IPS-20b (cell line): ENCODE measurements at regions not wholly inside any gene's neighbourhood (a gene's known extent, or its start where the extent isn't known, plus 50 kb on each side); places are given as distances from the start of the nearest gene placed in this dataset.

ENCODE experiments used
- H3K27ac ChIP-seq: one replicate; pipeline ENCODE4 v1.5.1; 2013; ENCODE audit warnings: low read length
- H3K27me3 ChIP-seq: 2 replicates; pipeline ENCODE4 v1.6.1; 2013; ENCODE audit warnings: mild to moderate bottlenecking, low read length, inconsistent platforms; ENCODE audit not compliant: insufficient read depth
- H3K36me3 ChIP-seq: 2 replicates; pipeline ENCODE4 v1.6.1; 2013; ENCODE audit warnings: low read depth, mild to moderate bottlenecking, inconsistent platforms, low read length, moderate library complexity; ENCODE audit not compliant: insufficient read depth
- H3K4me1 ChIP-seq: 2 replicates; pipeline ENCODE4 v1.6.1; 2013; ENCODE audit warnings: mild to moderate bottlenecking, control low read depth, inconsistent platforms, low read length, moderate library complexity; ENCODE audit not compliant: insufficient read depth
- H3K4me3 ChIP-seq: 2 replicates; pipeline ENCODE4 v1.5.1; 2013; ENCODE audit warnings: mild to moderate bottlenecking, low read length, inconsistent platforms
- H3K9ac ChIP-seq: 2 replicates; pipeline ENCODE4 v1.6.1; 2013; ENCODE audit warnings: low read depth, mild to moderate bottlenecking, inconsistent platforms, low read length, moderate library complexity
- H3K9me3 ChIP-seq: 2 replicates; pipeline ENCODE4 v1.6.1; 2013; ENCODE audit warnings: mild to moderate bottlenecking, low read depth, low read length, inconsistent platforms; ENCODE audit not compliant: insufficient read depth

- no peaks in the 10 kb centered on the region for H3K36me3 ChIP-seq
- H3K27ac ChIP-seq: no peak overlapping the region
- no peak overlapping the region for H3K4me3 ChIP-seq
- H3K9ac ChIP-seq: no peak overlapping the region
- 0 out of 2 replicates have a peak, but pooled peaks cover 3% of the 10 kb centered on the region for H3K4me1 ChIP-seq
- no peaks in the 10 kb centered on the region for H3K27me3 ChIP-seq
- H3K9me3 ChIP-seq: no peaks in the 10 kb centered on the region
Measured at GRCh38 chr12:13716119-13716518, 265.3 kb downstream of the GRIN2B start.

GRCh38 chr12:13713556-13714410, 267.6 kb downstream of the GRIN2B start:
- H3K4me3 ChIP-seq: no peak overlapping the region
- no peaks in the 10 kb centered on the region for H3K9me3 ChIP-seq
- H3K27me3 ChIP-seq: no peaks in the 10 kb centered on the region
- H3K4me1 ChIP-seq: 0 out of 2 replicates have a peak, but pooled peaks cover 3% of the 10 kb centered on the region
- no peak overlapping the region for H3K27ac ChIP-seq
- H3K9ac ChIP-seq: no peak overlapping the region
- H3K36me3 ChIP-seq: no peaks in the 10 kb centered on the region

GRCh38 chr12:13707829-13708228, 273.6 kb downstream of the GRIN2B start:
- Histone ChIP-seq H3K4me1 (no peaks in the 10 kb centered on the region), H3K9ac (no peak overlapping the region), H3K4me3 (no peak overlapping the region), H3K27me3 (no peaks in the 10 kb centered on the region; the same call in 1 of the 2 replicates), H3K36me3 (no peaks in the 10 kb centered on the region), H3K27ac (no peak overlapping the region), H3K9me3 (no peaks in the 10 kb centered on the region)

GRCh38 chr12:13702381-13702780, 279.0 kb downstream of the GRIN2B start:
- Histone ChIP-seq H3K9me3 (no peaks in the 10 kb centered on the region), H3K27ac (no peak overlapping the region), H3K4me3 (no peak overlapping the region), H3K4me1 (no peaks in the 10 kb centered on the region), H3K9ac (no peak overlapping the region), H3K27me3 (no peaks in the 10 kb centered on the region; the same call in 1 of the 2 replicates), H3K36me3 (no peaks in the 10 kb centered on the region)

GRCh38 chr12:13701502-13701901, 279.9 kb downstream of the GRIN2B start:
- Histone ChIP-seq H3K36me3 (no peaks in the 10 kb centered on the region), H3K27ac (no peak overlapping the region), H3K4me3 (no peak overlapping the region), H3K27me3 (no peaks in the 10 kb centered on the region; the same call in 1 of the 2 replicates), H3K9ac (no peak overlapping the region), H3K9me3 (no peaks in the 10 kb centered on the region), H3K4me1 (no peaks in the 10 kb centered on the region)

GRCh38 chr12:13697973-13698372, 283.4 kb downstream of the GRIN2B start:
- Histone ChIP-seq H3K27me3 (no peaks in the 10 kb centered on the region), H3K27ac (no peak overlapping the region), H3K4me1 (no peaks in the 10 kb centered on the region), H3K4me3 (no peak overlapping the region), H3K9me3 (no peaks in the 10 kb centered on the region), H3K9ac (no peak overlapping the region), H3K36me3 (no peaks in the 10 kb centered on the region)

GRCh38 chr12:13695781-13696180, 285.6 kb downstream of the GRIN2B start:
- no peak overlapping the region for H3K4me3 ChIP-seq
- no peak overlapping the region for H3K27ac ChIP-seq
- no peaks in the 10 kb centered on the region for H3K36me3 ChIP-seq
- H3K4me1 ChIP-seq: no peaks in the 10 kb centered on the region
- H3K9ac ChIP-seq: no peak overlapping the region
- H3K27me3 ChIP-seq: no peaks in the 10 kb centered on the region
- H3K9me3 ChIP-seq: no peaks in the 10 kb centered on the region

- Histone ChIP-seq H3K27ac (no peak overlapping the region), H3K4me3 (no peak overlapping the region), H3K27me3 (no peaks in the 10 kb centered on the region), H3K4me1 (no peaks in the 10 kb centered on the region), H3K36me3 (no peaks in the 10 kb centered on the region), H3K9ac (no peak overlapping the region), H3K9me3 (no peaks in the 10 kb centered on the region)
Measured at GRCh38 chr12:13692332-13692731, 289.1 kb downstream of the GRIN2B start.

GRCh38 chr12:13691598-13691997, 289.8 kb downstream of the GRIN2B start:
- Histone ChIP-seq H3K27me3 (no peaks in the 10 kb centered on the region), H3K4me1 (no peaks in the 10 kb centered on the region), H3K4me3 (no peak overlapping the region), H3K36me3 (no peaks in the 10 kb centered on the region), H3K27ac (no peak overlapping the region), H3K9ac (no peak overlapping the region), H3K9me3 (no peaks in the 10 kb centered on the region)

- Histone ChIP-seq H3K4me3 (no peak overlapping the region), H3K36me3 (no peaks in the 10 kb centered on the region), H3K9ac (no peak overlapping the region), H3K27me3 (no peaks in the 10 kb centered on the region), H3K27ac (no peak overlapping the region), H3K9me3 (no peaks in the 10 kb centered on the region), H3K4me1 (no peaks in the 10 kb centered on the region)
Measured at GRCh38 chr12:13687633-13688032, 293.8 kb downstream of the GRIN2B start.

GRCh38 chr12:13686260-13686659, 295.1 kb downstream of the GRIN2B start:
- H3K27ac ChIP-seq: no peak overlapping the region
- H3K27me3 ChIP-seq: no peaks in the 10 kb centered on the region
- no peak overlapping the region for H3K4me3 ChIP-seq
- H3K4me1 ChIP-seq: no peaks in the 10 kb centered on the region
- no peaks in the 10 kb centered on the region for H3K36me3 ChIP-seq
- H3K9me3 ChIP-seq: no peaks in the 10 kb centered on the region
- no peak overlapping the region for H3K9ac ChIP-seq

- H3K36me3 ChIP-seq: no peaks in the 10 kb centered on the region
- H3K9ac ChIP-seq: no peak overlapping the region
- no peak overlapping the region for H3K27ac ChIP-seq
- no peaks in the 10 kb centered on the region for H3K27me3 ChIP-seq
- no peaks in the 10 kb centered on the region for H3K4me1 ChIP-seq
- H3K4me3 ChIP-seq: no peak overlapping the region
- no peaks in the 10 kb centered on the region for H3K9me3 ChIP-seq
Measured at GRCh38 chr12:13680916-13681315, 300.5 kb downstream of the GRIN2B start.
